Lower leg skin (tissue), 3 donors: ENCODE measurements at regions not wholly inside any gene's neighbourhood (a gene's known extent, or its start where the extent isn't known, plus 50 kb on each side); places are given as distances from the start of the nearest gene placed in this dataset.
"Not testable (repeated sequence)": the region's sequence is repeated elsewhere in the genome, so short reads cannot be mapped to it uniquely, and the experiment has no call there.

Source experiments
- POLR2A ChIP-seq, 2 donors: fragments of 450-650 bp; IDR thresholded peaks; one replicate each; pipeline ENCODE4 v1.6.1; 2016 to 2017; ENCODE audit warnings: antibody characterized with exemption in 2 of 2, mild to moderate bottlenecking in 1 of 2, moderate library complexity in 1 of 2
- TF ChIP-seq, protein P1 (sequence below), 3 donors: fragments of 450-650 bp; IDR thresholded peaks; one replicate each; pipeline ENCODE4 v1.5.1; 2016; ENCODE audit warnings: antibody characterized with exemption in 3 of 3, mild to moderate bottlenecking in 3 of 3, moderate library complexity in 2 of 3

- TF ChIP-seq, protein P1, sequence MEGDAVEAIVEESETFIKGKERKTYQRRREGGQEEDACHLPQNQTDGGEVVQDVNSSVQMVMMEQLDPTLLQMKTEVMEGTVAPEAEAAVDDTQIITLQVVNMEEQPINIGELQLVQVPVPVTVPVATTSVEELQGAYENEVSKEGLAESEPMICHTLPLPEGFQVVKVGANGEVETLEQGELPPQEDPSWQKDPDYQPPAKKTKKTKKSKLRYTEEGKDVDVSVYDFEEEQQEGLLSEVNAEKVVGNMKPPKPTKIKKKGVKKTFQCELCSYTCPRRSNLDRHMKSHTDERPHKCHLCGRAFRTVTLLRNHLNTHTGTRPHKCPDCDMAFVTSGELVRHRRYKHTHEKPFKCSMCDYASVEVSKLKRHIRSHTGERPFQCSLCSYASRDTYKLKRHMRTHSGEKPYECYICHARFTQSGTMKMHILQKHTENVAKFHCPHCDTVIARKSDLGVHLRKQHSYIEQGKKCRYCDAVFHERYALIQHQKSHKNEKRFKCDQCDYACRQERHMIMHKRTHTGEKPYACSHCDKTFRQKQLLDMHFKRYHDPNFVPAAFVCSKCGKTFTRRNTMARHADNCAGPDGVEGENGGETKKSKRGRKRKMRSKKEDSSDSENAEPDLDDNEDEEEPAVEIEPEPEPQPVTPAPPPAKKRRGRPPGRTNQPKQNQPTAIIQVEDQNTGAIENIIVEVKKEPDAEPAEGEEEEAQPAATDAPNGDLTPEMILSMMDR (IDR thresholded peaks at IDR 0.05), result not testable (repeated sequence)
- TF ChIP-seq POLR2A (IDR thresholded peaks at IDR 0.05), result not testable (repeated sequence)
These were observed 87.3 kb upstream of the MAP10 start for GRCh38 chr1:232717911-232718310.
